Lung (tissue), 11 donors: ENCODE measurements at regions not wholly inside any gene's neighbourhood (a gene's known extent, or its start where the extent isn't known, plus 50 kb on each side); places are given as distances from the start of the nearest gene placed in this dataset.

Experiments used
- ATAC-seq: fragments of 200-7000 bp; cut with Tn5 transposase; one replicate; pipeline ENCODE4 v1.9.1; 2020; ENCODE audit warnings: moderate number of reproducible peaks; ENCODE audit not compliant: insufficient read depth, low FRiP score
- DNase-seq, 3 donors: peaks; one replicate each; pipeline ENCODE4 v3.0.0-alpha.2; 2013 to 2017
- H3K27ac ChIP-seq, 2 donors: one replicate each; pipeline ENCODE4 v1.5.1; 2013; ENCODE audit warnings: mild to moderate bottlenecking in 2 of 2, moderate library complexity in 2 of 2, control low read depth in 1 of 2, inconsistent platforms in 1 of 2, low read depth in 1 of 2, low read length in 1 of 2
- H3K27me3 ChIP-seq, 3 donors: one replicate each; pipeline ENCODE4 v1.5.1; 2013; ENCODE audit warnings: low read length in 2 of 3; ENCODE audit not compliant: control insufficient read depth in 3 of 3, insufficient read depth in 3 of 3
- H3K36me3 ChIP-seq, 4 donors: one replicate each; pipeline ENCODE4 v1.5.1; 2013; ENCODE audit warnings: low read length in 4 of 4, mild to moderate bottlenecking in 1 of 4, moderate library complexity in 1 of 4; ENCODE audit not compliant: control insufficient read depth in 4 of 4, insufficient read depth in 4 of 4
- H3K4me1 ChIP-seq, 5 donors: one replicate each; pipeline ENCODE4 v1.5.1; 2013; ENCODE audit warnings: low read length in 5 of 5, mild to moderate bottlenecking in 2 of 5, moderate library complexity in 1 of 5; ENCODE audit not compliant: control insufficient read depth in 5 of 5, insufficient read depth in 5 of 5
- H3K4me3 ChIP-seq: one replicate; pipeline ENCODE4 v1.5.1; 2013; ENCODE audit warnings: mild to moderate bottlenecking, control low read depth, moderate library complexity
- H3K9ac ChIP-seq, 2 donors: one replicate each; pipeline ENCODE4 v1.5.1; 2013; ENCODE audit warnings: low read length in 2 of 2, control low read depth in 1 of 2; ENCODE audit not compliant: insufficient read depth in 1 of 2
- H3K9me3 ChIP-seq, 4 donors: one replicate each; pipeline ENCODE4 v1.5.1; 2013; ENCODE audit warnings: low read length in 3 of 4, mild to moderate bottlenecking in 1 of 4, moderate library complexity in 1 of 4; ENCODE audit not compliant: control insufficient read depth in 4 of 4, insufficient read depth in 3 of 4
- CTCF ChIP-seq: IDR thresholded peaks from 2 replicates; pipeline ENCODE4 v1.5.1; 2012; ENCODE audit warnings: mild to moderate bottlenecking; ENCODE audit errors: control extremely low read depth, extremely low read depth
- WGBS, 2 donors: extraction: QIAGEN DNeasy Blood & Tissue Kit; methylation state at CpG; one replicate each; pipeline ENCODE4 v1.1.7; 2013; 5-methylcytosine and 5-hydroxymethylcytosine counted together
- donor health status: control.
- donor health status: control.
- donor health status: Bipolar disorder and iron deficiency.
- donor health status: healthy.
- donor health status: DM: yes; HTN: yes; CAD: no.

- ATAC-seq (no peak), DNase-seq (no peak)
- Histone ChIP-seq H3K27ac (no peak overlapping the region), H3K9me3 (peaks cover 0 to 6% (median under 1%) of the 10 kb centered on the region in 4 donors), H3K27me3 (no peaks in the 10 kb centered on the region), H3K4me1 (peaks cover 0 to 5% (median 0%) of the 10 kb centered on the region in 5 donors), H3K4me3 (no peak overlapping the region), H3K9ac (no peak overlapping the region), H3K36me3 (no peaks in the 10 kb centered on the region)
- TF ChIP-seq CTCF: no peak
Observed at GRCh38 chr6:118367314-118367713, 180.8 kb upstream of the PLN start.

GRCh38 chr6:118370722-118371121, 177.4 kb upstream of the PLN start:
- WGBS, 2 donors: 84 to 90% methylated on average over 3 of the region's 3 CpGs
- no peak for TF ChIP-seq CTCF
- H3K4me3 ChIP-seq: no peak overlapping the region
- ATAC-seq (no peak), DNase-seq (no peak)
- H3K4me1 ChIP-seq: peaks cover 0 to 5% (median 0%) of the 10 kb centered on the region in 5 donors
- H3K36me3 ChIP-seq: no peaks in the 10 kb centered on the region
- peaks cover 0 to 6% (median 2%) of the 10 kb centered on the region in 4 donors for H3K9me3 ChIP-seq
- peak overlapping the region in 1 of 2 donors; percentile 96 for H3K27ac ChIP-seq
- H3K9ac ChIP-seq: no peak overlapping the region
- H3K27me3 ChIP-seq: no peaks in the 10 kb centered on the region

GRCh38 chr6:118371955-118372354, 176.1 kb upstream of the PLN start:
- ATAC-seq: no peak
- Histone ChIP-seq H3K27me3 (no peaks in the 10 kb centered on the region), H3K36me3 (no peaks in the 10 kb centered on the region), H3K4me3 (no peak overlapping the region), H3K9ac (no peak overlapping the region), H3K9me3 (peaks cover 0 to 6% (median 2%) of the 10 kb centered on the region in 4 donors), H3K4me1 (peaks cover 0 to 5% (median 0%) of the 10 kb centered on the region in 5 donors), H3K27ac (peak overlapping the region in 1 of 2 donors; percentile 96)
- DNase-seq: no peak
- no peak for TF ChIP-seq CTCF
- 71 to 85% methylated on average over 1 of the region's 1 CpG for WGBS, 2 donors

- ATAC-seq (no peak), DNase-seq (no peak)
- no peak overlapping the region for H3K9ac ChIP-seq
- no peaks in the 10 kb centered on the region for H3K36me3 ChIP-seq
- H3K9me3 ChIP-seq: peaks cover 0 to 6% (median 2%) of the 10 kb centered on the region in 4 donors
- TF ChIP-seq CTCF: no peak
- peaks cover 0 to 5% (median 0%) of the 10 kb centered on the region in 5 donors for H3K4me1 ChIP-seq
- H3K4me3 ChIP-seq: no peak overlapping the region
- H3K27ac ChIP-seq: peak overlapping the region in 1 of 2 donors; percentile 96
- no peaks in the 10 kb centered on the region for H3K27me3 ChIP-seq
Observed at GRCh38 chr6:118372413-118372812, 175.7 kb upstream of the PLN start.
